ENCODE measurements at regions not wholly inside any gene's neighbourhood (a gene's known extent, or its start where the extent isn't known, plus 50 kb on each side); places are given as distances from the start of the nearest gene placed in this dataset.

DNA sequence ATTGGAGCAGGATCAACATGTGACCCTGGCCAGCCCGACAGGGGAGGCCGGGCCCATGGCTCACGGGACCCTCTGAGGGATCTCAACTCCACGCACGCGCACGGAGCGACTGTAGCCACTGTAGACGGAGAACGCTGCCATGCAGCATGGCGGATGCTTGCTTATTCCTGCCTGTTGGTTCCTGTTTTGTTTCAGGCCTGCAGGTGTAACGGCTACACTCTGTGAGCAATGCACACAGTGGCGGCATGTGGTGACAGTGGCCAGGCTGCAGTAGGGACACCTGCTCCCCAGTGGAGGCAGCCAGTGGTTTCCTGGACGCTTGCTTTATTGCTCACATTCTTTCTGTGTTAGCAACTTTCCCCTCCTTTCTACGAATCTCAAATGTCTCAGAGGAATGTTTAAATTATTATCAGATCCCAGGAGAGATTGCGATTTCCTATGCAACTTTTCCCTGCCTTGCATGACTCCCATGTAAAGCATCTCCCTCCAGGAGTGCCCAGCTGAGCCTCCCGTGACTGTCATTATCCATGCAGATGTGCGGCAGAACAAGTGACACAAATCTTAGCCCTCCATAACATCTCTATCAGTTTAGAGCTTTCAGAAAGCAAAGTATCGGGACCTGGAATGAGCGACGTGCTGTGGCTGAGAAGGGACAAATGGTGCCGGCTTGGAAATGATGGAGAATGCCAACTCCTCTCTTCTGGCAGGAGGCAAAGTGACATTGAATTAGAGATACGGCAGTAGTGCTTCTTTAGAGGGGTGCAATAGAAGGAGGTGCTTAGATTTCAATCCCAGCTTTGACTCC is 209.7 kb downstream of the ASB1 start:
- peak; percentile 85 for DNase-seq (ENCODE audit: low read depth)

DNA sequence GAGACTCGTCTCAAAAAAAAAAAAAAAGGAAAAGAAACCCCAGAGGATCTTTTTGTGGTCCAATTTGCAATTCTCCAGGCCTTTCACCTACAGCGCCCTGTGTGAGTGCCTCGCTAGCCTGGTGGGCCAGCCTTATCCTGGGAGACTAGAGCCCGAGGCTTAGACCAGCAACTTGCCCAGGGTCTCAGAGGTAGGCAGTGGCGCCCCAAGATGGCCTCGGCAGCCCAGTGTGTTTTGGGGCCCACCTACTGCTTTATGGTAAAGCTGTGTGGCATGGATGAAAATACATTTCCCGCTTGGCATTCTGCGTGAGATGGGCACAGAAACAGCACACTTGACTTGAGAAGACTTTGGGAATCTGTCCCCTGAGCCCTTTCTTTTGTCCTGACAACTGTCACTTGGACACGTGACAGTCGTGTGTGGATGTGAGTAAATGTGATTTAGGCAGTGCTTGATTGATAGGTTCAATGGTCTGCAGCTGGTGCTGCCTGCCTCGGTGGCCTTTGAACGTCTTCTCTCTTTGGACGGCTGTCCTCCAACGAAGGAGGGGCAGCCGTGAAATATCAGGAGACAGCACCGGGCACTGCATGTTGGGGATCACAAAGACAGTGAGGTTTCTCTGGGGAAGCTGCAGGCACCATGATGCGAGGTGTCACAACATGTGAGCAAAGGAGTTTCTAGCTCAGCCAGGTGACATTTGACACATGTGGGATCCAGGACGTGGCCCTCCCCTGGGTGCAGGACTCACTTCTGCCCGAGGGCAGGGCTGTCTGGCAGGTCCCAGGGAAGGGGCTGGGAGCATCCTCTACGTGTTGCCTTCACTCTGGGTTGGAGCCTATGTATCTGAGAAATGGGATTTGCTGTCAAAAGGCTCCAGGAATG is 209.5 kb upstream of the TWIST2 start:
- no peak for DNase-seq (ENCODE audit: low read depth)

DNA sequence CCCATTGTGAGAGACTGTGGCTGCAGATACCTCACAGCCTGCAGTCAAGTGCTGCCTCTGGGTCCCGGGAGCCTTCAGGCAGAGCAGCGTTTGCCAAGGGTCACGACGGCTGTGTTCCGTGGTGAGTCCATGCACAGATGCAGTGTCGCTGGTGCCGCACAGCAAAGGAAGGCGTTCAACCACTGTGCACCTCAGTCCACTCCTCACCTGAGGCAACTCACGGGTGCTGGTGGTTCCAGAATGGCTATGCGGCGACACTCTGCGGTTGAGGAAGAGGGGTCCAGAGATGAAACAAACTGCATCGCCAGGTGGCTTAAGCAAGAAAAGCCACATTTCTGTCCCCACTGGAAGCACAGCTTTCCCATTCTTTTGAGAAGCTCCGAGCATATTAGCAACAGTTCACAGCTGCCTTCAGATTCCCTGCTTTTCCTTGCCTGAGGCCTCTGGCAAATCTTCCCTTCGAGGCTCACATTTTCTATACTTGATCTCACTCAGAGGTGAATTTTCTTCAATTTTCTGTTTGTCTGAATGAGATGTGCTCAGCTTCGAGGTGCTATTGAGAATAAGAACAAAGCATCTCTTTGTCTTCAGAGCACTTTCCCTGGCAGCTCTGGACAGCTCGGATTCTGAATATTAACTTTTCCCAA is 208.8 kb upstream of the TWIST2 start:
- no peak for DNase-seq (ENCODE audit: low read depth)

DNA sequence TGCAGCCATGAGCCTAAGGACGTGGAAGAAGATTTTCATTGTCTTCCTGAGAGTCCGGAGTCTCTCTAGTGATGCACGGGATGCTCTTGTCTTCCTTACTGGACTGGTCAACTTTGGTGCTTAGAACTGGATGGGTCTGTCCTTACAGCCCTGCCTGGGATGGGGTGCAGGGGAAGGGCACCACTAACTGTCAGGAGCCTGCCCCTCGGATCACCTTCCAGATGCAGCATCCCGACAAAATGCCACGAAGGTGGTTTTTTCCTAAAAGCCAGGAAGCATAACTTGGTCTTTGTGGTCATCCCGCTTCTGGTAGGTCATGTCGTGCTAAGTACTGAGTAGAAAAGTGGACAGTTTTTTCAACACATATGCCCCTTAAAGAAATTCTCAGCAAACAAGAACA is 207.4 kb upstream of the TWIST2 start:
- no peak for DNase-seq (ENCODE audit: low read depth)

DNA sequence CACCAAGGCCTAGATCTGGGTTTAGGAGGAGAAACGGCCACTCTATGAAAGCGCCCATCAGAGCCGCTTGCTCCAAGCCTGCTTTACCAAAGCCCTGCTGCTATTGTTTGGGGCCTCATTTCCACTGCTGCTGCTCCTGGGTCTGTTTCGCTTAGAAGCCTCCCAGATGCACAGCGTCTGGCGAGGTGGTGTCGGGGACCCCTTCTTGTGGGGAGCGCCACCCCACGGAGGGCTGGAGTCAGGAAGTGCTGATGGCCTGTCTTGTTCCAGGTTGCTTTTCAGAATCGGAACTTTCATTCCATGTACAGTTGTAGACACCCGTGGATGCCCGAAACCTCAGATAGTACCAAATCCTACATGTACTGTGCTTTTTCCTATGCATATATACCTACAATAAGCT is 204.9 kb upstream of the TWIST2 start:
- DNase-seq (ENCODE audit: low read depth): no peak

DNA sequence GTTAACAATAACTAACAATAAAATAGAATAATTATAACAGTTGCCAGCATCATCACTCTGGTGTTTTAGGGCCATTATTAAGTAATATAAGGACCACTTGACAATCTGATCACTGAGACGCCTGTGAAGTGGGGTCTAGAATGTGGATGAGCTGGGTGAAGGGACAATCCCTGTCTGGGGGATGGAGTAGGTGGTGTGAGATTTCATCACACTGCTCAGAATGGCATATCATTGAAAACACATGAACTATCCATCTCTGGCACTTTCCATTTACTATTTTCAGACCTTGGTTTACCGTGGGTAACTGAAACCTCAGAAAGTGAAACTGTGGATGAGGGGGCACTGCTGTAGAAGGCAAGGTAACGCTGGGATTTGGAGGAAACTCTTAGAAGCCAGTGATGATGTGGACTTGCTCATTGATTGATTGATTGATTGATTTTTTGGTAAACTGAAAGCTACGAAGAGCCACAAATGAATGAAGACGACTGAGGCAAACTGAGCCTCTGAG is 204.4 kb upstream of the TWIST2 start:
- DNase-seq (ENCODE audit: low read depth): no peak

DNA sequence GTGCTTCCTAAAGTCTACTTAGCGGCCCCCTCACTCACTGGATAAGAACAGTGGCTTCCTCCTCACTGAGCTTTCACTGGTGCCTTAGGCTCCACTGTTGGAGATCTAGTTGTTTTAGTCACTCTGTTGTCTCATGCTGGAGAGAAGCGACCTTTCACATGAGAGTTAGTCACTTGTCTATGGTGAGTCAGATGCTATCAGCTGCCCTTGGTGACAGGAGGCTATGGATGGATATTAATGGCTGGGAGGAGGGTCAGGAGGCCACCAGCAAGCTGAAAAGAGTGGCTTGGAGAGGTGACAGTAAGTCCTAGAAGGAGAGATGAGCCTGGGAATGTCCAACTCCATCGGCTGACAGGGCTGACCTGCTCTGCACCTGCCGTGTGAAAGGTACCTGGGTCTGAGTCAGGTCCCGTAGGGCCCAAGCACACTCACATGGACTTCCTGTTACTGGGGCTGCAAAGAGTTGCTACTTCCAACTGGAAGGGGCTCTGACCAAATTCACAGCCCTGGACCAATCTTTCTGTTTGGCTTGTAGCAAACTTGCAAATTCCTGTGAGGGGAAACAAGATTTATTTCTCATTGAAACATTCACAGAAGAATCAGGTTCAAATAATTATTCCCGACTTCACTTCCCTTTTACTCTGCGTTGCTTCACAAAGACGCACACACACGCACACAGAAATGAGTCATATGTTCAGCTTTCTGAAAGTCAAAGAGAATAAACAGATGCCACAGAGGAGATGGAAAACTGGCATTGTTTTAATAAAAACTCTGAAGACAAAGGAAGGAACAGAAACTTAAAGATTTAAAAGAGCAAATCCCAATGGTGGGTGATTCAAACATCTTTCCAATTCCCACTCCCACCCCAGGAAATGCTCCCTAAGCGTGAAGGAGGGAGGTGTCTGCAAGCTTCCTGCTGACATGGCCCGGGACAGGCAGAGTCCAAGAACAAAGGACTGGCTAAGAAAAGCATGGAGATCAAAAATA is 203.5 kb upstream of the TWIST2 start:
- DNase-seq (ENCODE audit: low read depth): peak; percentile 69

DNA sequence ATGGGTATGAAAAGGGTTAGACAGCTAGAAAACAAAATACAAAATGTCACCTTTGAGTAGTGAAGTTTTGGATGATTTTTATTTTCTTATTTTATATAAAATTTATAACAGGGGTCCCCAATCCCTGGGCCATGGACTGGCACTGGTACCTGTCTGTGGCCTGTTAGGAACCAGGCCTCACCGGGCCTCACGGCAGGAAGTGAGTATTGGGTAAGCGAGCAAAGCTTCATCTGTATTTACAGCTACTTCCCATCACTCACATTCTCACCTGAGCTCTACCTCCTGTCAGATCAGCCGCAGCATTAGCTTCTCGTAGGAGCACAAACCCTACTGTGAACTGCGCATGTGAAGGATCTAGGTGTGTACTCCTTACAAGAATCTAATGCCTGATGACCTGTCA is 202.8 kb upstream of the TWIST2 start:
- no peak for DNase-seq (ENCODE audit: low read depth)

DNA sequence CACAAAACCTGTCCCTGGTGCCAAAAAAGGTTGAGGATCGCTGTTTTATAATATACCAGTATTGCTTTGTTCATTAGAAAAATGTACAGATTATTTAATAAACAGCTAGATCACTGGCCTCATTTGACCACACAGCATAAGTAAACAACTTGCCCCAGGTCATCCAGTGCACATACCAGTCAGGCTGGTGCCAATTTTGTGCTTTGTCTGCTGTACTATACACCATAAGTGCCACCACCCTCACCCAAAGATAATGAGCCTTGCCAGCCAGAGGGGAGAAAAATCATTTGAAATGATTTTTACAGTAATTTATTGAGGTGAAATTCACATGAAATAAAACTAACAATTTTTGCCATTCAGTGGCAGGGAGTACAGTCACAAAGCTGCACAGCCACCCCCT is 202.2 kb upstream of the TWIST2 start:
- no peak for DNase-seq (ENCODE audit: low read depth)

DNA sequence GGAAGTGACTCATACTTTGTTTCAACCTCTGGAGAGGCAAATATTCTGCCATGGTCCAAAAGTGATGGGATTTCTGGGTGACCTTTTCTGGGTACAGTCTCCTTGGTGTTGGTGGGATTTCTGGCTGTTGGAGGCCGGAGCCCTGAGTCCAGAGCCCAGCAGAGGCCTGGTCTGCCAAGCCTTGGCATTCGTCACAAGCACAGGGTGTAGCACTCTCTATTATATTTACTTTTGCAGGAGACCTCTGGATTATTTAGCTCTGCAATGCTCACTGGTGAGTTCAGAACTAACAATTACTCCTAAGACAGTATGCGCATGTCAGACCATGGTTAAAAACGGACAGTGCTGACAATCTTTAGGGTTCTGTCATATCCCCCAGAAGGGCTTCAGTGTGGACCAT is 201.6 kb upstream of the TWIST2 start:
- DNase-seq (ENCODE audit: low read depth): no peak

DNA sequence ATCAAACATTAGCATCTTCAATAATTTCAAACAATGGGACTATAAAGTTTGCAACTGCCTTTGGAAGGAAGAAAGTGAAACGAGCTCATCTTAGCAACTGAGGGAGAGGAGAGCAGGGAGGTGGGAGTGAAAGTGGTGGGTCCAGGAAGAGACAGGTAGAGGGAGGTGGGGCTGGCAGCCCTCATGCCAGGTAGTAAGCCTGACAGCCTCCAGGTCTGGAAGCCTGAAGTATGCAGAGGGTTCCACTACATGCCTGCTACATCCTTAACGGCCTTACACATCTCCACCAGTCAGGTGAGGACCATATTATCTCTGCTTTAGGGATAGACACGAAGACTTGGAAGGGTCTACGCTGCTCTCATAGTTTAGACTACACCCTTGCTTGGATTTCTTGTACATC is 201.1 kb upstream of the TWIST2 start:
- DNase-seq (ENCODE audit: low read depth): no peak

DNA sequence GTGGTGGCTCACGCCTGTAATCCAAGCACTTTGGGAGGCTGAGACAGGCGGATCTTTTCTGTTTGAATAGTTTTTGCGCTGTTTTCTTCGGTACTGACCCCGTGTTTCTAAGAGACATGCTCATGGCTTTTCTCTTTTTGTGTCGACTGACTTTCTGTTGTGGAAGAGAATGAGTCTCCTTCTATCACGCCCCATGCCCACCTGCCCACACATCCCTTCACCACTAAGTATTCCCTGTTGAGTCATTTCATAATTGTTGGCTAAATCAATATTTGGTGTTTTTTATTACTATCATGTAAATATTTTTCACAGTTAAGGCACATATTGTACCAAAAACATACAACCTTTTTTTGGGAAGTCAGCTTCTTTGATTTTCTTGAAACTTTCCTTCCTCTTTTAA is 198.8 kb upstream of the TWIST2 start:
- no peak for DNase-seq (ENCODE audit: low read depth)

DNA sequence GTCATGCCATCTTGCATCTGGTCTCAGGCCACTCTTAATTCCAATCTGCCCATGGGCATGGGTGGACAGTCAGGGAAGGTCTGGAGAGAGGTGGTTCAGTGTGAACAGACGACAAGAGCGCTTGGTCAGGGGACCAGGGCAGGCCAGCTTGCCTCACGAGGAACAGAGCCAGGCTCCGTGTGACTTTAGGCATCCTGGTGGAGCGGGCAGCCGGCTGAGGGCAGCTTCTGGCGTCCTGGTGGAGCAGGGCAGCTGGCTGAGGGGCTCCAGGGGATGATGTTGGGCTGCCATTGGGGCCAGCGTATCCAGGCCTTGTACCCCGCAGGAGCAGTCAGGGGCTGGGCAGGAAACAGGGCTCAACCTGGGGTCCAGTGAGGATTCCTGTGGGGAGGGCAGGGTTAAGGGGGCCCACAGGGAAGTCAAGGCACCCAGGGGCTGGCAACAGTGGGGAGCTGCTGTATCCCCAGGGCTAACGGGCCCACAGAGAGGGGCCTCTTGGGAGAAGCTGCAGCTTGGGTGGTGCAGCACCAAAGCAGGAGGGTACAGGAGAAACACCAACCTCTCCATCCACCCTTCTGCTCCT is 197.9 kb upstream of the TWIST2 start:
- DNase-seq (ENCODE audit: low read depth): no peak

DNA sequence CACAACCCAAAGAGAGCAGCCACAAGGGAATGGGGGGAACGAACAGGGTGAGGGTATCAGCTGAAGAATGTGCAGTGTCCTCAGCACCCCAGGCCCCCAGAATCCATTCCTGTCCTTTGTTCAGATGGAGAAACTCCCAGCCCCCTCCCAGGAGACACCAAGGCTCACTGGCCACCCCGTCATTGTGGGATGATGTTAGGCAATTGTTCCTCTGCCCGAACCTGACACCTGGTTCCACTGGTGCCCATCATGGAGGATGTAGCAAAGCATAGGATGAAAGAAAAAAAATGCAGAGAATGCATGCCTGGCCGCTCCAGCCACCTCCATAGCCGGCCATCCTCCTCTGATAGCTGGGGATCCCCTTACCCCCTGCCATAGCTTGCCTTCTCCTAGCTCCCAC is 197.3 kb upstream of the TWIST2 start:
- no peak for DNase-seq (ENCODE audit: low read depth)

DNA sequence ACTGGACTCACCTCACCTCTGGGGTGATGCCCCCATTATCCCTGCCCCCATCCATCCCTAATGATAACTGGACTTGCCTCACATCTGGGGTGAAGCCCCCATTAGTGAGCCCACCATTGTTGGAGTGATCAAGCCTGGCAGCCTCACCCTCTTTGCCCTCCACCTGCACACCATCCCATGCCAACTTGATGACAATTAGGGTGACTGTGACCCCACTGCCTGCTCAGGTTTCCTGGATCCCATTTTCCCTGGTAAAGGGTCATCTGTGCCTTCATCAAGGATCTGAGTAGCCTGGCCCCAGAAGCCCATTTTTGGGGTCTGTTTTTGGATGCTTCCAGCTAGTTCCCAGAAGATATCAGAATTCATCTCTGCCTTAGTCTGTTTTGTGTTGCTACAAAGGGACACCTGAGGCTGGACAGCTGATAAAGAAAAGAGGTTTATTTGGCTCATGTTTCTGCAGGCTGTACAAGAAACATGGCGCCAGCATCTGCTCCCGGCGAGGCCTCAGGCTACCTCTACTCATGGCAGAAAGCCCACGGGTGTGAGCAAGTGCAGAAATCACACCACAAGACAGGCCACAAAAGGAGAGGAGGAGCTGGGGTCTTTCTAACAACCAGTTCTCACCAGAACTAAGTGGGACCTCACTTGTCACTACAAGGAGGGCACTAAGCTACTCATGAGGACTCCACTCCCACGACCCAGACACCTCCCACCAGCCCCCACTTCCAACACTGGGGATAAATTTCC is 196.4 kb upstream of the TWIST2 start:
- no peak for DNase-seq (ENCODE audit: low read depth)

DNA sequence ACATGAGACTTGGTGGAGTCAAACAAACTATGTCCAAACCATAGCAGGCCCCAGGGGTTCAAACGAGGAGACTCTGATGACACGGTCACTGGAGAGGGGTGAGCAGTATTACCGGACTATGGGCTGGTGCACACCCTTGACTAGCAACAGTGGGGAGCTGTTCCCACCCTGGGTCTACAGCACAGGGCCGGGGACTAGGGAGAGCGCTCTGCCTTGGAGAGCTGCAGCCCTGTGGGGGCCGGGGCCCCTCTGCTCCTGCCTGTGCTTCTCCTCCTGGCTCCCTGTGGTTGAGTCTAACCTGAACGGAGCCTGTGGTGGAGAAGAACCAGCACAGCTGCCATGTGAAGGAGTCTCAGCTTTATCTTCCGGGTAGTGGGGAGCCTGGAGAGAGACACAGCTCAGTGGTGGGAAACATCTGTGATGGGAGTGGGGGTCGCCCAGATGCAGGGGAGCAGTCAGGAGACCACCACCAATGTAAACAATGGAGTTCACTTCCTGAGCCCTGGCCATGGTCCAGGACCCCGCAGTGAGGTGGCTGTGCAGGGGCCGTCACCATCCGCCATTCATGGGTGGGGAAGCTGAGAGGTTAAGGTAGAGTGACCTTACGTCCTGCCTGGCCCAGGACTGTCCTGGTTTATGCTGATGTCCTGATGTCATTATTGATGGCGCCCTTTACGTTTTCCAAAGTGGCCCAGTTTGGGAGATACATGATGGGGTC is 195.7 kb upstream of the TWIST2 start:
- DNase-seq (ENCODE audit: low read depth): no peak

DNA sequence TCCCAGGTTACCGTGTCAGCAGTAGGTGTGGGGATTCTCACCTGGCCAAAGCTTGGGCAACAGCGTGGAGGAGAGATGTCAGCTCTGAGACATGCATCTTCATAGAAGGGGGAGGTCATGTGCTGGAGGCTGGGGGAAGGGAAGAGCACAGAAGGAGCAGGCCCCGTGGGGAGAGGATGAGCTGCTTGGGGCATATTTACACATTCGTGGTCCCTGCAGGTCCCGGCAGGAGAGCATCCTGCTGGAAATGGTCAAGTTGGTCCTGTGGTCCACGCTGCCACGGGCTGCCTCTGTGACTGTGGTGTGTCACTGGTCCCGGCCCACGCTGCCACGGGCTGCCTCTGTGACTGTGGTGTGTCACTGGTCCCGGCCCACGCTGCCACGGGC is 195.1 kb upstream of the TWIST2 start:
- no peak for DNase-seq (ENCODE audit: low read depth)

DNA sequence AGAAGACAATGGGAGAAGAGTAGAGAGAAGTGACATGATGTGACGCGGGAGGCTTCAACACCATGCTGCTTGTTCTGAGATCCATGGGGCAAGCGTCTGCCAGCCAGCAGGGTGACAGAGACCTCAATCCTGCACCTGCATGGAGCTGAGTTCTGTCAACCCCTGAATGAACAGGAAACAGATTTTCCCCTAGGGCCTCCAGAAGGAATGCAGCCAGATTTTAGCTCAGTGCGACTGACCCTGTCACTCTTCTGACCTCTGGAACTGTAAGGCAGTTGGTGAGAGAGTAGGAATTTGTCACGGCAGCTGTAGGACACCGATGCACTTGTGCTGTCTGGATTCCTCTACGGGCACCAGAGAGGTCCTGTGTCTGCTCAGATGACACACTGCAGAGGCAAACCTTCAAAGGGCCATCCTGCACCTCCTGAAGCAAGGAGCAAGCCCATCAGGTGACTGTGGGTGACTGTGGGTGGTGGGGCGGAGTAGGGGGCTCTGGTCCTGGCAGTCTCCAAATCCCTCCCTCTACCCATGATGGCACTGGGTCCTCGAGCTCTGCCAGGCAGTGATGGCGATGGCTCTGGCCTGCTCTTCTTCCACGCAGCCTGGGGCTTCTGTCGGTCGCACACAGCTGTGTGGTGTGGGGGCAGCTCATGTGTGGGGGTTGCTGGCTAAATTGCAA is 194.3 kb upstream of the TWIST2 start:
- no peak for DNase-seq (ENCODE audit: low read depth)
